ENCODE measurements at regions not wholly inside any gene's neighbourhood (a gene's known extent, or its start where the extent isn't known, plus 50 kb on each side); places are given as distances from the start of the nearest gene placed in this dataset.
"Not testable (repeated sequence)": the region's sequence is repeated elsewhere in the genome, so short reads cannot be mapped to it uniquely, and the experiment has no call there.

- DNase-seq (ENCODE audit: low read depth) = no peak
Measured at GRCh38 chr7:82624965-82625364, 181.4 kb upstream of the CACNA2D1 start.

- DNase-seq (ENCODE audit: low read depth) = no peak
Measured at GRCh38 chr7:82624337-82624736, 180.8 kb upstream of the CACNA2D1 start.

- no peak for DNase-seq (ENCODE audit: low read depth)
Measured at GRCh38 chr7:82623812-82624211, 180.2 kb upstream of the CACNA2D1 start.

- no peak for DNase-seq (ENCODE audit: low read depth)
Measured at GRCh38 chr7:82617156-82617555, 173.6 kb upstream of the CACNA2D1 start.

GRCh38 chr7:82616059-82616728 lies 172.6 kb upstream of the CACNA2D1 start:
- DNase-seq (ENCODE audit: low read depth) = no peak

- DNase-seq (ENCODE audit: low read depth) = no peak
Measured at GRCh38 chr7:82615527-82615926, 171.9 kb upstream of the CACNA2D1 start.

GRCh38 chr7:82609746-82610145 lies 166.2 kb upstream of the CACNA2D1 start:
- DNase-seq (ENCODE audit: low read depth) = no peak

GRCh38 chr7:82605247-82605864 lies 161.8 kb upstream of the CACNA2D1 start:
- no peak for DNase-seq (ENCODE audit: low read depth)

GRCh38 chr7:82602066-82602465 lies 158.5 kb upstream of the CACNA2D1 start:
- DNase-seq (ENCODE audit: low read depth) = no peak

- DNase-seq (ENCODE audit: low read depth) = no peak
Measured at GRCh38 chr7:82600531-82600930, 157.0 kb upstream of the CACNA2D1 start.

- no peak for DNase-seq (ENCODE audit: low read depth)
Measured at GRCh38 chr7:82599895-82600294, 156.3 kb upstream of the CACNA2D1 start.

- DNase-seq (ENCODE audit: low read depth) = no peak
Measured at GRCh38 chr7:82598958-82599357, 155.4 kb upstream of the CACNA2D1 start.

GRCh38 chr7:82595795-82596194 lies 152.2 kb upstream of the CACNA2D1 start:
- not testable (repeated sequence) for DNase-seq (ENCODE audit: low read depth)

- DNase-seq (ENCODE audit: low read depth) = no peak
Measured at GRCh38 chr7:82595176-82595575, 151.6 kb upstream of the CACNA2D1 start.

GRCh38 chr7:82594665-82595064 lies 151.1 kb upstream of the CACNA2D1 start:
- no peak for DNase-seq (ENCODE audit: low read depth)

GRCh38 chr7:82593780-82594179 lies 150.2 kb upstream of the CACNA2D1 start:
- no peak for DNase-seq (ENCODE audit: low read depth)

- no peak for DNase-seq (ENCODE audit: low read depth)
Measured at GRCh38 chr7:82592416-82592815, 148.8 kb upstream of the CACNA2D1 start.

- no peak for DNase-seq (ENCODE audit: low read depth)
Measured at GRCh38 chr7:82579047-82579446, 135.5 kb upstream of the CACNA2D1 start.

GRCh38 chr7:82578430-82578829 lies 134.9 kb upstream of the CACNA2D1 start:
- no peak for DNase-seq (ENCODE audit: low read depth)

- peak; percentile 56 for DNase-seq (ENCODE audit: low read depth)
Measured at GRCh38 chr7:82572195-82572880, 128.8 kb upstream of the CACNA2D1 start.

GRCh38 chr7:82571047-82571446 lies 127.5 kb upstream of the CACNA2D1 start:
- not testable (repeated sequence) for DNase-seq (ENCODE audit: low read depth)

- no peak for DNase-seq (ENCODE audit: low read depth)
Measured at GRCh38 chr7:82567841-82568240, 124.3 kb upstream of the CACNA2D1 start.

- no peak for DNase-seq (ENCODE audit: low read depth)
Measured at GRCh38 chr7:82567356-82567755, 123.8 kb upstream of the CACNA2D1 start.
